A549 (cell line): ENCODE measurements at regions not wholly inside any gene's neighbourhood (a gene's known extent, or its start where the extent isn't known, plus 50 kb on each side); places are given as distances from the start of the nearest gene placed in this dataset.

ENCODE experiments used
- CTCF ChIP-seq: fragments of >200 bp; sonication (Bioruptor Twin); formaldehyde crosslinking; IDR thresholded peaks from 3 replicates; pipeline ENCODE4 v1.5.1; 2016
- EHF ChIP-seq: fragments of 250-450 bp; sonication (Bioruptor Pico); IDR thresholded peaks from 2 replicates; pipeline ENCODE4 v1.5.0; 2020; ENCODE audit warnings: mild to moderate bottlenecking
- JUN ChIP-seq, 2 experiments: fragments of >200 bp; sonication (Bioruptor Twin); formaldehyde crosslinking; IDR thresholded peaks; 2 replicates in 1 of 2; 3 replicates in 1 of 2; pipeline ENCODE4 v1.6.1; 2016 to 2017
- MAZ ChIP-seq: fragments of 150-350 bp; IDR thresholded peaks from 2 replicates; pipeline ENCODE4 v1.6.1; 2014; ENCODE audit warnings: antibody characterized with exemption, low read depth, low read length, borderline replicate concordance
- MYC ChIP-seq: IDR thresholded peaks from 2 replicates; pipeline ENCODE4 v1.6.1; 2012; ENCODE audit warnings: mild to moderate bottlenecking, inconsistent platforms, low read length, improper control_type of control experiment, borderline replicate concordance
- POLR2AphosphoS2 ChIP-seq: conservative IDR thresholded peaks from 2 replicates; pipeline ENCODE4 v1.6.1; 2012; ENCODE audit warnings: low read length, improper control_type of control experiment, inconsistent platforms
- SMC3 ChIP-seq: fragments of >200 bp; sonication (Bioruptor Twin); formaldehyde crosslinking; IDR thresholded peaks from 3 replicates; pipeline ENCODE4 v1.6.1; 2018; ENCODE audit warnings: inconsistent platforms

DNA sequence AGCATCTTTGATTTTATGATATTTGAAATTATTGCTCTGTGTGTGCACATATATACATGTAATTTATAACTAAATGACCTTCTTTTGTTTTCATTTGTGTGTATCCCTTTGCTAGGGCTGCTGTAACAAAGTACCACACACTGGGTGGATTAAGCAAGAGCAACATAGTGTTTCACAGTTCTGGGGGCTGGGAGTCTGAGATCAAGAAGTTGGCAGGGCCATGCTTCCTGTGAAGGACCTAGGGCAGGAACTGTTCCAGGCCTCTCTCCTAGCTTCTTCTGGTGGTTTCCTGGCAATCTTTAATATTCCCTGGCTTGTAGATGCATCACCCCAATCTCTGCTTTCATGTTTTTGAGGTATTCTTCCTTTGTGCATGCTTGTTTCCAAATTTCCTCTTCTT, 1043.9 kb downstream of the TSN start:
- TF ChIP-seq CTCF (no peak), EHF (CRISPR knock-in tag) (no peak), JUN (IDR thresholded peaks at IDR 0.05) (no peak), MYC (no peak), SMC3 (no peak), MAZ (no peak), POLR2AphosphoS2 (no peak)
